Liver (tissue), 3 donors: ENCODE measurements at regions not wholly inside any gene's neighbourhood (a gene's known extent, or its start where the extent isn't known, plus 50 kb on each side); places are given as distances from the start of the nearest gene placed in this dataset.

Experiments used
- CTCF ChIP-seq: fragments of 150-350 bp; IDR thresholded peaks from 2 replicates; pipeline ENCODE4 v1.5.1; 2017; ENCODE audit warnings: improper control_type of control experiment, low read depth, low read length; ENCODE audit not compliant: missing input control
- HNF4A ChIP-seq, 2 donors: conservative IDR thresholded peaks; 2 replicates each; pipeline ENCODE4 v1.6.1; 2016; ENCODE audit warnings: antibody characterized with exemption in 2 of 2, mild to moderate bottlenecking in 2 of 2
- MAX ChIP-seq: IDR thresholded peaks from 2 replicates; pipeline ENCODE4 v1.6.1; 2016; ENCODE audit warnings: antibody characterized with exemption
- SP1 ChIP-seq: IDR thresholded peaks from 2 replicates; pipeline ENCODE4 v1.6.1; 2018; ENCODE audit warnings: antibody characterized with exemption, mild to moderate bottlenecking
- TAF1 ChIP-seq: conservative IDR thresholded peaks from 2 replicates; pipeline ENCODE4 v1.6.1; 2016; ENCODE audit warnings: antibody characterized with exemption, mild to moderate bottlenecking
- TF ChIP-seq, protein P1 (sequence below): IDR thresholded peaks from 2 replicates; pipeline ENCODE4 v1.6.1; 2016; ENCODE audit warnings: antibody characterized with exemption, mild to moderate bottlenecking
- donor health status: healthy.
- donor health status: healthy.

DNA sequence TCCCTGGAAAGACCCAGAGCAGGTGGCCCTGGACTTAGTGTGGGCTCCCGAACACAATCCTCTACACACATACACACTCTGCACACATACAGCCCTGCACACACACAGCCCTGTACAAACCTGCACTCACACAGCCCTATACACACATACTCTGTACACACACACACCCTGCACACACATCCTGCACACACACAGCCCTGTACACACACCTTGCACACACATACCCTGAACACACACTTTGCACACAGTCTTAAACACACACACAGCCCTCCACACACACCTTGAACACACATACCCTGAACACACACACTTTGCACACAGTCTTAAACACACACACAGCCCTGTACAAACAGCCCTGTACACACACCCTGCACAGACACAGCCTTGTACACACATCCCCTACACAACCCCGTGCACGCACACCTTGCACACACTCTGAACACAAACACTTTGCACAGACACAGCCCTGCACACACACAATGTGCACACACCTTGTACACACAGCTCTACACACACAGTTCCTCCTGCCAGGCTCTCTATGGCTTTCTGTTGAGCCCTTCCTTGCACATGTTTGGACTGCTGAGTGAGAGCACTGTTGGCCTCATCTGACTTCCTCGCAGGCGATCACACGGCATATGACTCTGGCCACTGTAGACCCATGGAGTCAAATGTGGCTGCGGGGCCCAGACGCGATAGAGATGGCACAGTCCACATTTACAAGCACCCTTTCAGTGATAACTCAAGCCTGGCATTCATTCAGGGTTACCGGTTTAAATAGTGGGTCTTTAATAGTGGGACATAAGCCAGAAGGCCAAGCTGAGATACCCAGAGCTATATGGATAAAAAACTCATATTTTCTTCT is 245.7 kb upstream of the IRX1 start:
- TF ChIP-seq, protein P1, sequence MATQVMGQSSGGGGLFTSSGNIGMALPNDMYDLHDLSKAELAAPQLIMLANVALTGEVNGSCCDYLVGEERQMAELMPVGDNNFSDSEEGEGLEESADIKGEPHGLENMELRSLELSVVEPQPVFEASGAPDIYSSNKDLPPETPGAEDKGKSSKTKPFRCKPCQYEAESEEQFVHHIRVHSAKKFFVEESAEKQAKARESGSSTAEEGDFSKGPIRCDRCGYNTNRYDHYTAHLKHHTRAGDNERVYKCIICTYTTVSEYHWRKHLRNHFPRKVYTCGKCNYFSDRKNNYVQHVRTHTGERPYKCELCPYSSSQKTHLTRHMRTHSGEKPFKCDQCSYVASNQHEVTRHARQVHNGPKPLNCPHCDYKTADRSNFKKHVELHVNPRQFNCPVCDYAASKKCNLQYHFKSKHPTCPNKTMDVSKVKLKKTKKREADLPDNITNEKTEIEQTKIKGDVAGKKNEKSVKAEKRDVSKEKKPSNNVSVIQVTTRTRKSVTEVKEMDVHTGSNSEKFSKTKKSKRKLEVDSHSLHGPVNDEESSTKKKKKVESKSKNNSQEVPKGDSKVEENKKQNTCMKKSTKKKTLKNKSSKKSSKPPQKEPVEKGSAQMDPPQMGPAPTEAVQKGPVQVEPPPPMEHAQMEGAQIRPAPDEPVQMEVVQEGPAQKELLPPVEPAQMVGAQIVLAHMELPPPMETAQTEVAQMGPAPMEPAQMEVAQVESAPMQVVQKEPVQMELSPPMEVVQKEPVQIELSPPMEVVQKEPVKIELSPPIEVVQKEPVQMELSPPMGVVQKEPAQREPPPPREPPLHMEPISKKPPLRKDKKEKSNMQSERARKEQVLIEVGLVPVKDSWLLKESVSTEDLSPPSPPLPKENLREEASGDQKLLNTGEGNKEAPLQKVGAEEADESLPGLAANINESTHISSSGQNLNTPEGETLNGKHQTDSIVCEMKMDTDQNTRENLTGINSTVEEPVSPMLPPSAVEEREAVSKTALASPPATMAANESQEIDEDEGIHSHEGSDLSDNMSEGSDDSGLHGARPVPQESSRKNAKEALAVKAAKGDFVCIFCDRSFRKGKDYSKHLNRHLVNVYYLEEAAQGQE = no peak
- TF ChIP-seq SP1 (no peak), CTCF (no peak), HNF4A (conservative IDR thresholded peaks at IDR 0.05) (no peak), MAX (no peak), TAF1 (no peak)
